AG09309 (cell line): ENCODE measurements at regions not wholly inside any gene's neighbourhood (a gene's known extent, or its start where the extent isn't known, plus 50 kb on each side); places are given as distances from the start of the nearest gene placed in this dataset.

ENCODE experiments used
- DNase-seq: peaks from one replicate; pipeline ENCODE4 v3.0.0-alpha.2; 2010; ENCODE audit warnings: low read depth
- H3K4me3 ChIP-seq: 2 replicates; pipeline ENCODE4 v1.5.1; 2011; ENCODE audit warnings: mild to moderate bottlenecking, low read depth, low read length, moderate library complexity; ENCODE audit not compliant: control insufficient read depth
- CTCF ChIP-seq: IDR thresholded peaks from 2 replicates; pipeline ENCODE4 v1.5.1; 2011; ENCODE audit warnings: mild to moderate bottlenecking, low read depth, low read length, inconsistent platforms; ENCODE audit not compliant: insufficient read depth, control insufficient read depth; ENCODE audit errors: missing control alignments

GRCh38 chr17:72305472-72305871 is 184.7 kb downstream of the SOX9 start:
- TF ChIP-seq CTCF, result no peak
- DNase-seq, result no peak

GRCh38 chr17:72306037-72306436 is 185.2 kb downstream of the SOX9 start:
- no peak for TF ChIP-seq CTCF
- no peak overlapping the region for H3K4me3 ChIP-seq
- no peak for DNase-seq

More at GRCh38 chr17:72305472-72305871, 184.7 kb downstream of the SOX9 start:
- H3K4me3 ChIP-seq, result no peak overlapping the region

- H3K4me3 ChIP-seq, result no peak overlapping the region
- no peak for TF ChIP-seq CTCF
- DNase-seq, result no peak
These were observed 187.0 kb downstream of the SOX9 start for GRCh38 chr17:72307836-72308235.

- no peak for TF ChIP-seq CTCF
- H3K4me3 ChIP-seq, result no peak overlapping the region
- DNase-seq, result no peak
These were observed 188.0 kb downstream of the SOX9 start for GRCh38 chr17:72308744-72309385.

- TF ChIP-seq CTCF, result no peak
- DNase-seq, result no peak
- H3K4me3 ChIP-seq, result no peak overlapping the region
These were observed 190.2 kb downstream of the SOX9 start for GRCh38 chr17:72311004-72311403.

- H3K4me3 ChIP-seq, result no peak overlapping the region
- TF ChIP-seq CTCF, result no peak
- DNase-seq, result no peak
These were observed 194.5 kb downstream of the SOX9 start for GRCh38 chr17:72315122-72315913.
